RWPE1 (cell line): ENCODE measurements at regions not wholly inside any gene's neighbourhood (a gene's known extent, or its start where the extent isn't known, plus 50 kb on each side); places are given as distances from the start of the nearest gene placed in this dataset.

ENCODE experiments used
- CTCF ChIA-PET: fragments of 350-600 bp; sonication (Branson Sonifier 250); formaldehyde crosslinking; extraction: SDS; loops from one replicate; lab custom pipeline; 2021; lab: Yijun Ruan, JAX
- POLR2A ChIA-PET: fragments of 400-600 bp; formaldehyde crosslinking; extraction: SDS; loops from one replicate; lab custom pipeline; 2020; ENCODE audit warnings: antibody characterized with exemption; ENCODE audit not compliant: low non-redundant PET; lab: Yijun Ruan, JAX
- DNase-seq: peaks from one replicate; pipeline ENCODE4 v3.0.0; 2012; ENCODE audit warnings: low spot score
- H3K27ac ChIP-seq: fragments of 450-650 bp; 2 replicates; pipeline ENCODE4 v1.5.1; 2017
- CTCF ChIP-seq: fragments of 450-650 bp; conservative IDR thresholded peaks from 2 replicates; pipeline ENCODE4 v1.5.1; 2017; ENCODE audit warnings: low read depth, mild to moderate bottlenecking

- no peak for DNase-seq
- ChIA-PET POLR2A (interaction anchor here (0.7 kb wide), 1 partner anchor 686 kb away, joined by 5 read pairs; no protein-coding TSS in a partner anchor), CTCF (interaction anchor here (0.6 to 1.2 kb wide), 2 partner anchors 11 to 57 kb away, joined by 3 read pairs; no protein-coding TSS in a partner anchor)
- no peak for TF ChIP-seq CTCF
- no peak overlapping the region for H3K27ac ChIP-seq
Measured at GRCh38 chr5:54619731-54620130, 102.2 kb downstream of the SNX18 start.

GRCh38 chr5:54616518-54617220 is 99.1 kb downstream of the SNX18 start:
- no peak for TF ChIP-seq CTCF
- CTCF ChIA-PET, result interaction anchor here (0.6 kb wide), 1 partner anchor 9 kb away, joined by 3 read pairs; no protein-coding TSS in a partner anchor
- POLR2A ChIA-PET, result no interaction called here
- no peak overlapping the region for H3K27ac ChIP-seq
- DNase-seq, result no peak

GRCh38 chr5:54616031-54616430 is 98.5 kb downstream of the SNX18 start:
- POLR2A ChIA-PET, result no interaction called here
- DNase-seq, result no peak
- no peak overlapping the region for H3K27ac ChIP-seq
- CTCF ChIA-PET, result interaction anchor here (0.6 kb wide), 1 partner anchor 9 kb away, joined by 3 read pairs; no protein-coding TSS in a partner anchor
- TF ChIP-seq CTCF, result no peak

DNA sequence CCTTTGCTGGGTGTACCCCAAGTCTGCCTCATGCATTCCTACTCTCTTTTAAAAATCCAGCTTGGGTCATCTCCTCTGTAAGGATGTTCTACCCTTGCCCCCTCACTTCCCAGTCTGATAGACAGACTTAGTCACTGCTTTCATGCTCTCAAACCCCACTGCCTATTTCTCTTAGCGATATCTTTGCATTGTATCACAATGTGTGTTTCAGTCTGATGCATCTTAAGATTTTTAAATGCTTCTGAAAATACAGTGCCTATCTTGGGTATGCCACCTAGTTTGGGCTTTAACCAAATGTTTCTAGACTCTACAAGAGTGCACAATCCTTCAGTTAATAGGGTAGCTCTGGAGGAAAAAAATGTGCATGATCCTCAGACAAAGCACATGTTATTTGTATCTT is 97.8 kb downstream of the SNX18 start:
- no peak for TF ChIP-seq CTCF
- no peak overlapping the region for H3K27ac ChIP-seq
- POLR2A ChIA-PET, result no interaction called here
- CTCF ChIA-PET, result interaction anchor here (0.6 kb wide), 1 partner anchor 13 kb away, joined by 3 read pairs; no protein-coding TSS in a partner anchor
- DNase-seq, result no peak

DNA sequence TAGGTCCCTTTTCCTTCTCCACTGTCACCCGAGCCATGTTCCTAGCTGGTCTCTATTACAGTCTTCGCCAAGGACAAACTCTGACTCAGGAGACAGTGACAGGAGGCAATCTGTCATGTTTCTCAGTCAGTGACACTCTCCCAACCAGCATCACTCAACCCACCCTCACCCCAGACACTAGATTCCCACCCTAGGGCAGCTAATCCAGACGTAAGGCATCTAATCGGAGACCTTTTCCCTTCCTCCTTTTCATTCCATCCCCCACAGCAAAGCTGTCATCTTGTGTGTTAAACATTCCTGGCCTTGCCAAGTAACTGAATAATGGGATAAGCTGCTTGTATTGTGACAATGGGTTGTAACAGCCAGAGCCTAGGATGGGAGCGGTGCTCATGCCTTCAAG is 95.2 kb downstream of the SNX18 start:
- H3K27ac ChIP-seq, result no peak overlapping the region
- CTCF ChIA-PET, result no interaction called here
- no peak for TF ChIP-seq CTCF
- no peak for DNase-seq
- POLR2A ChIA-PET, result no interaction called here

GRCh38 chr5:54611290-54611951 is 93.9 kb downstream of the SNX18 start:
- CTCF ChIA-PET, result interaction anchor here (0.5 kb wide), 1 partner anchor 13 kb away, joined by 3 read pairs; no protein-coding TSS in a partner anchor
- DNase-seq, result no peak
- POLR2A ChIA-PET, result no interaction called here
- no peak overlapping the region for H3K27ac ChIP-seq
- TF ChIP-seq CTCF, result no peak
